CD4-positive, alpha-beta T cell treated with Interleukin-2 at 100 ng/mL for 4 hours (primary cell): ENCODE measurements at regions not wholly inside any gene's neighbourhood (a gene's known extent, or its start where the extent isn't known, plus 50 kb on each side); places are given as distances from the start of the nearest gene placed in this dataset.
"Not testable (repeated sequence)": the region's sequence is repeated elsewhere in the genome, so short reads cannot be mapped to it uniquely, and the experiment has no call there.

Experiments
- DNase-seq: peaks from one replicate; pipeline ENCODE4 v3.0.0-alpha.2; 2020; ENCODE audit warnings: low spot score

DNA sequence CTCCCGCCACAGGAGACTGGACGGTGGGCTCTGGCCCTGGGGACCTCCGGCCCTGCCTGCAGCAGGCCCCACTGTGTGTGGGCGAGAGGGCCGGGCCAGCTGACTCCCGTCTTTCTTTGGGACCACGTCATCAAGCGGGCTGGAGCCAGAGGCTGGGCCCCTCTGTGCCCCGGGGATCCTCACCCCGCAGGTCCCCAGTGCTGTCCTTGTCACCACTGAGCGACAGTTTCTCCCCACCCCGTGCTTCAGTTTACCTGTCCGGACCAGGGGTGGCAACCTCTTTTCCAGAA is 181.9 kb upstream of the ZNF469 start:
- DNase-seq: no peak

DNA sequence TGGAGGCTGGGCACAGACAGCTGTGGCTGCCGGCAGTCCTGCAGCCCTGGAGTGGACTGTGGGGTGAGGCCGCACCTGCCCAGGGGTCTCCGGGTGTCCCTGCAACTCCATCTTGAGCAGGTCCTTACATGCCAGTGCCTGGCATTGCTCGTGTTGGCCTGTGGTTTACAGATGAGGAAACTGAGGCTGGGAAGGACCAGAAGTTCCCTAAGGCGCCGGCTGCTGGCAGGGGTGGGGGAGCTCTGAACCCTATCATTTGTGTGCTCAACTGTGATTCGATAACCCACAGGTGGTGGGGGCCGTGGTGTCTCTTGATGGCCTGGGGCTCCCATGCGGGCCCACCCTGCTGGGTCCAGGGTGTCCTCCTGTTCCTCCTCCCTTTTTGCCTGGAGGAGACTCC is 181.1 kb upstream of the ZNF469 start:
- DNase-seq: not testable (repeated sequence)

GRCh38 chr16:88202207-88202745 is 180.5 kb upstream of the ZNF469 start:
- no peak for DNase-seq

DNA sequence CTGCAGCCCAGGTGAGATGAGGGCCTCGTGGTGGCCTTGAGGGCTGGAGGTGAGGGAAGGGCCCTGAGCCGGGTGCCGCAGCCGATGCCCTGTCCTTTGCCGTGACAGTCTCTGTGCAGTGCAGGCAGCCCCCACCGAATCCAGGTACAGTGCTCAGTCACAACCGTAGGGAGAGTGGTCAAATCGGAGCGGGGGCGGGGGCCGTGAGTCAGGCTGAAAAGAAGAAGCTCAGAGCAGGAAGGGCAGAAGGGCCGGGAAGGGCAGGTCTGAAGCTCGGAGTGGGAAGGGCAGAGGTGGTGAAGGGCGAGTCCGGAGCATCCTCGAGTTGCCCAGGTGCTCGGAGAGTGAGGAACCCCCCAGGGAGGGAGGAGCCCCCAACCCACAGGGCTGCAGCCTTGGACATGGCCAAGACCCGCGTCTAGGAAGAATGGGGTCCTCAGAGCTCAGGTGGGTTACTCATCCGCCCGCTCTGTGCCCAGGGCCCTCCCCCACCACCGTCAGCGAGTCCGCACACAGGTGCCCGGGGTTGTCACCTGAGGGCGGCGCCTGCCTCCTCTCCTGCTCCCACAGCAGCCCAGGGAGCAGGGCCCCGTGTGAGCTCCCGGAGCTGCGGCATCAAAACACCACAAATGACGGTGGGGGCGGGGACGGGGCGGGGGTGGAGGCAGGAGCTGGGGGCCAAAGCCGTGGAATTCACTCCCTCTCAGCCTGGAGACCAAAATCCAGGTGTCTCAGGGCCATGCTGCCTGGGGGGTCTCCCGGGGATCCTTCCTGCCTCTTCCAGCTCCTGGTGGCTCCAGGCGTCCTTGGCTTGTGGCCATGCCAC is 179.7 kb upstream of the ZNF469 start:
- DNase-seq: not testable (repeated sequence)

GRCh38 chr16:88204131-88205110 is 178.3 kb upstream of the ZNF469 start:
- DNase-seq: not testable (repeated sequence)

DNA sequence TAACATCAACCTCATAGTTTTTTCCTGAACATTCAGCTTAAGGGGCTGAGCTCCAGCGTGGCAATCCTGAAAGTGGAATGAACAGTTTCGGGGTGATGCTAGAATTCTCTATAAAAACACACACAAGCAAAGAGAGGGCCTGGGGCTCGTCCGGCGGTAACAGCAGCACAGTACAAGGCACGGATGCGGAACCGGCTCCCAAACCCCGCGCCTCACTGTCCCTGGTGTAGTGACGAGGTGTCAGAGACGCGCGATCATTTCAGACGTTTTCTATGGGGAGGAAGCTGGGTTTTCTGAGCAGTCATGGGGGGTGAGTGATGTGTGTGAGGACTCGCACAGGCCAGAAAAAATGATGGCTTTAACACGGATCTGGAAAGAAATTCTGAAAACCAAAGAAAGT is 177.3 kb upstream of the ZNF469 start:
- not testable (repeated sequence) for DNase-seq

GRCh38 chr16:88206006-88206405 is 176.8 kb upstream of the ZNF469 start:
- DNase-seq: not testable (repeated sequence)

DNA sequence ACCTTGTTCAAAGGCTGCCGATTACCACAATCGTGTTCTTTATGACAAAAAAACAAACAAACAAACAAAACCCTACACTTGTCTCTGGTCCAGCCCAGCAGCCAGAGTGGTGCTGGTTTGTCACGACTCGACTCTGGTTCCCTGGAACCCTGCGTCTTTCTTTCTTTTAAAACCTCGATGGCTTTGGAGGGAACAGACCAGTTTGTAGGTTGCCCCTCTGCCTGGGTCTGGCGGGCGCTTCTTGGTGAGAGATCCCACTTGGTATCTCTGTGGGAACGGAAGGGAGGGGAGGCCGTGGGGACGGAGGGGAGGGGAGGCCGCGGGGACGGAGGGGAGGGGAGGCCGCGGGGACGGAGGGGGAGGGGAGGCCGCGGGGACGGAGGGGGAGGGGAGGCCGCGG is 176.2 kb upstream of the ZNF469 start:
- not testable (repeated sequence) for DNase-seq

- no peak for DNase-seq
These were observed 174.6 kb upstream of the ZNF469 start for GRCh38 chr16:88208112-88208511.

DNA sequence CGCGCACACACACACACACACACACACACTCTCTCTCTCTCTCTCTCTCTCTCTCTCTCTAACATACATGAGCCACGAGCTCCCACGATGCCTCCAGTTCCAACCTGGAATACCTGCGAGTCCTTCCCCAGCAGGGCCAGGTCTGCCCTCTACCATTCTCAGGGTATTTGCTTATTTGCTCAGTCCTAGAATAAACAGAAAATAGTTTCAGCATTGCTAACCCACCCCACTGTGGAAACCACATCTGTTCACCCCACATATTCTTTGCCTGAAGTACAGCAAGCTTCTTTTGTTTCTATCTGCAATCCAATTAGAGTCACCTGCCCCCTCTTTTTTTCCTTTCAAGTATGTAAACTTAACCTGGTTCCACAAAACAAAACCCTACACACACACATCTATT is 174.0 kb upstream of the ZNF469 start:
- not testable (repeated sequence) for DNase-seq

- not testable (repeated sequence) for DNase-seq
These were observed 173.2 kb upstream of the ZNF469 start for GRCh38 chr16:88209579-88209978.

DNA sequence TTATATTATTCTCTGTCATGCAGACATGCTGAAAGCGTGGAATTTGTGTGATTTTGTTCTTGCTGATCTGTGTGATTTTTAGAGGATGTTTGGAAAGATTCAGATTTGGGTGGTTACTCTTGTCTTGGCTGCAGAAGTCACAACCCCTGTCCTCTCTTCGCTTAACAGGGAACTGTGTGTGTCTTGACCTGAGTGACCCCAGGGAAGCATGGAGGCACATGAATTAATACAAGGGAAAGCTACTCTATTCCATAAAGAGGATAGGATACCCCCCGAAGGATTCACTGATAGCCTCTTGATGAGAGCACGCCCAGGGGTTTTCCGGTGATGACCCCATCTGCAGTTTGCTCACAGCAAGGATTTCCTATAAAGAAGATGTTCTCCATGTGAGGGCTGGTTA is 168.8 kb upstream of the ZNF469 start:
- not testable (repeated sequence) for DNase-seq

- not testable (repeated sequence) for DNase-seq
These were observed 161.6 kb upstream of the ZNF469 start for GRCh38 chr16:88221001-88221761.

DNA sequence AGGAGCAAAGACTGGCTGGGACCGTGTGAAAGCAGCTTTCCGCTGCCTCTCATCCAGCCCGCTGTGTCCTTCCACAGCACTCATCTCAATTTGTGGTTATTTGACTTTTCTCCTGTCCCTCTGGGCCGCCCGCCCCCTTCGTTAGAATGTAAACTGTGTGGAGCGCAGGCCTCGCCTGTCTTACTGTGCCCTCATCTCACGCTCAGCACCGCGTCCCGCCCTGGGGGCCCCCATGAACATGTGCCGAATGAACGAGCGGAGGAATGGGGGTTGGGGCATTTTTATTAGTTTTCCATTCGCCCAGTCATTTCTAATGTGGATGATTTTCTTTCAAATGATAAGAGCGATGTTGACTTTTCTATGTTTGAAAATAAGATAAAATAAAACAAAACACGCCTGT is 159.1 kb upstream of the ZNF469 start:
- not testable (repeated sequence) for DNase-seq

- not testable (repeated sequence) for DNase-seq
These were observed 158.4 kb upstream of the ZNF469 start for GRCh38 chr16:88224131-88224898.

DNA sequence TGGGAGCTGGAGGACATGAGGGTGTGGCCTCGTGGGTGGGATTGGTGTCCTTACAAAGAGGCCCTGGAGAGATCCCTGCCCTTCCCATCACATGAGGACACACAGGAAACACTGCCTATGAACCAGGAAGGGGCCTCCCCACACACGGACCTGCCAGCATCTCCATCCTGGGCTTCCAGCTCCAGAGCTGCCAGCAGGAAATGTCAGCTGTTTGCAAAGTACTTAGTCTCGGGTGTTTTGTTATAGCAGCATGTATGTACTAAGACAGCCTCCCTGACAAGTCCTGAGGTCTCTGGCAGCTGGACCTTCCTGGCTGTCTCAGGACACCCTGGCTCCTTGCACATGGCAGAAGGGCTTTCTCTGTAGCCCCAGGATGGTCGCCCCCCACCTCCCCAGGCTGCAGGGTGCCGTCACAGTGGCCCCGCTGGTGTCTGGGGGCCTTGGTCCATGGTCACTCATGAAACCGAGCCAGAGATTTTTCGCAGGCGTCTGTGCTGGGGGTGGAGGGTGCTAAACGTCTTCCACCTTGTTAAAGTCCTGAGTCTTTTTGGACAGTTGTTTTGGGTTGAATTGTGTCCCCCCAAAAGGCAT is 157.0 kb upstream of the ZNF469 start:
- not testable (repeated sequence) for DNase-seq

DNA sequence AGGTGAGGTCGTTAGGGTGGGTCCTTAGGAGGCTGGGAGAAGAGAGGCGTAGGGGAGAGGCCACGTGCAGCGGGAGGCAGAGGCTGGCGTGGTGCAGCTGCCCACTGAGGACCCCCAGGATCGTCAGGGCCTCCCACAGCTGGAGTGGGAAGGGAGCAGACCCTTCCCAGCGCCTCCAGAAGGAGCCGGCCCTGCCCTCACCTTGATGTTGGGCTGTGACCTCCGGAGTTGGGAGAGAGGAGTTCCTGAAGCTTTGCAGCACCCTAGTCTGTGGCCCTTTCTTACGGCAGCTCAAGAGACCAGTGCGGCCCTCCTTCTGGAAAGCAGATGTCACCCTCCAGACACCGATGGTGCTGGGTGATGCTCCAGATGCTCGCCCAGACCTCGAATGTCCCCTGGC is 156.5 kb upstream of the ZNF469 start:
- not testable (repeated sequence) for DNase-seq

DNA sequence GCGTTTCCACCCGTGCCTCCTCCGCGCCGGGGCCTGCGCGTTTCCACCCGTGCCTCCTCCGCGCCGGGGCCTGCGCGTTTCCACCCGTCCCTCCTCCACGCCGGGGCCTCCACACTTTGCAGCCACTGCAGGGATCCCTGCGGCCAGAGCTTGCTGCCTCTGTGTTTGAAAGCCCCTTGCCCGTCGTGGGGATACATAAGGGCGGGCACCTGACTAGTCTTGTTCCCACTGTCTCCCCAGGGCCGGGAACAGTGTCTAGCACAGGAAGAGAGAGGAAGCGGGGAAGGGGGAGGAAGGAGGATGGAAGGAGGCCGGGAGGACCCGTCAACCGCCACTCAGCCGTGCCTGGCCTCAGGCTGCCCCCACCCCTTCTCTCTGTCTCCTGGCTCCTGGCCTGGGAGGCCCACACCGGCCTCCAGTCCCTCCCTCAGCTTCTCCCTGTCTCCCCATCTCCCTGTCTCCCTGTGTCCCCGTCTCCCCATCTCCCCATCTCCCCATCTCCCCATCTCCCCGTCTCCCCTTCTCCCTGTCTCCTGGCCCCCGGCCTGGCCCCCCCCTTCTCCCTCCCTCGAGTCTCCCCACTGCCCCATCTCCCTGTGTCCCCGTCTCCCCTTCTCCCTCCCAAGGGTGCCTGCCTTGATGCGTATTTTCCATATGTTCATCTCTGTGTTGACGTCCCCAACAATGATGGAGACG is 155.6 kb upstream of the ZNF469 start:
- DNase-seq: not testable (repeated sequence)

DNA sequence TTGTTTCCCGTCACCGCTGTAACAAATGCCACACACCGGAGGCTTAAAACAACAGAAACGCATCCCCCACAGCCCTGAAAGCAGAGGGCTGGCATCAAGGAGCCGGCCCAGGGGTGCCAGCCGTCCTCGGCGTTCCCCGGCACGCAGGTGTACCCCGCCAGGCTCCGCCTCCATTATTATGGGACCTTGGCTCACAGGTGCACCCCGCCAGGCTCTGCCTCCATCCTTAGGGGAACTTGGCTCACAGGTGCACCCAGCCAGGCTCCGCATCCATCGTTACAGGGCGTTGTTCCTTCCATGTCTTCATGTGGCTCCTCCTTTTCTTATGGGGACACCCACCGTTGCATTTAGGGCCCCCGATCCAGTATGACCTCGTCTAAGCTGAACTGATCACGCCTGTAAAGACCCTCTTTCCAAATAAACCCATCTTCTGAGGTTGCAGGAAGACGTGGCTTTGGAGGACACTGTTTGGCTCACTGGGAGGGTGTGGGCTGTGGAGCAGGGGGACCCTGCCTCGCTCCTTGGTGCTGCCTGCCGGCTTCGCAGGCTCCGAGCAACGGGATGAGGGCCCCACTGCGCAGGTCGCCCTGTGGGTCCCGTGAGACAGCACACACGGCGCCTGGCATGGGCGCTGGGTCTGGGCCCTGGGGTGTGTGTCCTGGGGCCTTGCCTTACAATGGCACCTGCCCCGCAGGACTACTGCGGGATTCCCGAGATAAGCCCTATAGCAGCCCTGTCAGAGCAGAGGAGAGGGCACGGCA is 154.9 kb upstream of the ZNF469 start:
- not testable (repeated sequence) for DNase-seq
